Heart left ventricle (tissue), 16 donors: ENCODE measurements at regions not wholly inside any gene's neighbourhood (a gene's known extent, or its start where the extent isn't known, plus 50 kb on each side); places are given as distances from the start of the nearest gene placed in this dataset.
A peak's percentile ranks its signal among the peaks of the same experiment; 100 is the strongest.

Experiments used
- ATAC-seq, 4 donors: fragments of 200-7000 bp; cut with Tn5 transposase; one replicate each; pipeline ENCODE4 v1.9.1; 2020 to 2022; ENCODE audit warnings: moderate library complexity in 4 of 4, mild to moderate bottlenecking in 3 of 4, moderate number of reproducible peaks in 1 of 4
- DNase-seq, 5 donors: peaks; one replicate each; pipeline ENCODE4 v3.0.0-alpha.2; 2020
- H3K27ac ChIP-seq, 12 donors: fragments of 200-600 bp; sonication (generic) in 4 of 12; one replicate each; pipeline versions ENCODE4 v1.5.0 to v1.8.0; 2016 to 2022; ENCODE audit warnings: mild to moderate bottlenecking in 2 of 12
- H3K27me3 ChIP-seq, 9 donors: fragments of 200-600 bp; sonication (generic) in 2 of 9; one replicate each; pipeline versions ENCODE4 v1.5.1 to v1.8.0; 2016 to 2022; ENCODE audit warnings: mild to moderate bottlenecking in 3 of 9
- H3K36me3 ChIP-seq, 9 donors: fragments of 200-600 bp; sonication (generic) in 2 of 9; one replicate each; pipeline versions ENCODE4 v1.5.0 to v1.8.0; 2018 to 2022; ENCODE audit warnings: mild to moderate bottlenecking in 2 of 9
- H3K4me1 ChIP-seq, 12 donors: fragments of 200-600 bp; sonication (generic) in 4 of 12; one replicate each; pipeline versions ENCODE4 v1.5.0 to v1.8.0; 2016 to 2022; ENCODE audit warnings: mild to moderate bottlenecking in 3 of 12
- H3K4me3 ChIP-seq, 12 donors: fragments of 200-600 bp; sonication (generic) in 4 of 12; one replicate each; pipeline versions ENCODE4 v1.5.0 to v1.8.0; 2017 to 2022; ENCODE audit warnings: mild to moderate bottlenecking in 9 of 12, moderate library complexity in 4 of 12
- H3K9me3 ChIP-seq, 12 donors: fragments of 200-600 bp; sonication (generic) in 4 of 12; one replicate each; pipeline versions ENCODE4 v1.5.0 to v1.8.0; 2016 to 2022; ENCODE audit warnings: mild to moderate bottlenecking in 1 of 12
- CTCF ChIP-seq, 12 donors: fragments of 200-600 bp; sonication (generic) in 4 of 12; IDR thresholded peaks; one replicate each; pipeline versions ENCODE4 v1.5.0 to v1.8.0; 2018 to 2022; ENCODE audit warnings: antibody characterized with exemption in 12 of 12, mild to moderate bottlenecking in 5 of 12
- POLR2A ChIP-seq, 2 donors: fragments of 450-650 bp; IDR thresholded peaks; one replicate each; pipeline ENCODE4 v1.6.1; 2017; ENCODE audit warnings: antibody characterized with exemption in 2 of 2, mild to moderate bottlenecking in 2 of 2, moderate library complexity in 2 of 2
- WGBS, 4 donors: extraction: QIAGEN DNeasy Blood & Tissue Kit in 2 of 4; methylation state at CpG; one replicate each; pipeline versions ENCODE4 v1.1.5 to v1.1.7; 2013 to 2018; 5-methylcytosine and 5-hydroxymethylcytosine counted together
- intact Hi-C, 10 donors: fragments of 100-400 bp; cut with DNase I; formaldehyde crosslinking; loops; one replicate each; pipeline versions ENCODE4 v1.11.1 to v1.14.2; 2022
- donor health status: ischemic (EF 13 %, LVEDD 7.1; RV severe dilation, severe dysfunction).
- donor health status: healthy with polysubstance abuse.
- donor health status: DM: no; HTN: yes; CAD: no.
- donor health status: DM: no; HTN: no; CAD: no.
- donor health status: ischemic (EF 25% LVEDD 6.9; RV normal size, moderate dysfunction).
- donor health status: ischemic (EF 25% LVEDD 5.7; RV mildly dilated, moderate dysfunction).
- donor health status: healthy.
- donor health status: DM: yes; HTN: yes; CAD: no.
- donor health status: ischemic (EF 35%, LVEDD 5.7; RV mildly dilated, moderate dysfunction).
- donor health status: nonischemic (EF 11% LVEDD 7.7; RV severe dilation, severe dysfunction).
- donor health status: DM: yes; HTN: yes; CAD: no.
- donor health status: PGD.
- donor health status: ischemic (EF 29% LVEDD 5.4; RV normal size, mild dysfunction).
- donor health status: nonischemic (EF 23%, LVEDD 6.1; RV moderate dilation, normal function).

DNA sequence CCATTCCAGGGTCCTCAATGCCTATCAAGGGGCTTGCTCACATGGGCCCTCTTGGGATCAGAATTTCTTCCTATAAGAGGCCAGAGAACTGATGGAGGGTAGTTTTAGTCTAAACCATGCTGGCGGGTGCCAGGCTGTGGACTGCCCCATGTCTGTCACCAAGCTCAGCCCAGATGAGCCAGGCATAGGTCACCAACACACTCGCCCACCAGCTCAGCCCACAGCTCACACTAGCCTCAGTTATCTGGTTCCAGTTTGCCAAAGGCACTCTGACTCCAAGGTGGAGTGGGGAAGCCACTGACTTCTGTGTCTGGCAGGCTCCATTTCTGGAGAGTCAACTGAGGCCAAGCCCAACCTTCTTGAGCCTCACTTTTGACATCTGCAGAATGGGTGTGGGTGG is 50.7 kb upstream of the INSYN1 start:
- Histone ChIP-seq H3K9me3 (no peaks in the 10 kb centered on the region), H3K36me3 (no peaks in the 10 kb centered on the region), H3K27ac (peak overlapping the region in 5 of 12 donors; percentile 18 to 86 (median 82)), H3K4me3 (no peak overlapping the region), H3K27me3 (no peaks in the 10 kb centered on the region), H3K4me1 (peaks cover 12 to 63% (median 34%) of the 10 kb centered on the region in 12 donors)
- 82 to 100% (median 93%) methylated on average over 2 of the region's 2 CpGs for WGBS, 4 donors
- intact Hi-C loops: loop anchor here in 3 of 10 donors (5.0 kb wide), 2 partner anchors 47 to 68 kb away; partner anchors contain the start of gene TBC1D21 (in 1 of the 3)
- no peak for DNase-seq
- TF ChIP-seq POLR2A (IDR thresholded peaks at IDR 0.05) (no peak), CTCF (IDR thresholded peaks at IDR 0.05) (no peak)
- ATAC-seq: no peak

GRCh38 chr15:73805504-73806089 is 52.4 kb upstream of the INSYN1 start:
- TF ChIP-seq CTCF (IDR thresholded peaks at IDR 0.05) (no peak), POLR2A (IDR thresholded peaks at IDR 0.05) (no peak)
- H3K27ac ChIP-seq: no peak overlapping the region
- 84 to 92% (median 87%) methylated on average over 9 of the region's 9 CpGs for WGBS, 4 donors
- no peaks in the 10 kb centered on the region for H3K27me3 ChIP-seq
- peaks cover 12 to 46% (median 26%) of the 10 kb centered on the region in 12 donors for H3K4me1 ChIP-seq
- H3K4me3 ChIP-seq: no peak overlapping the region
- ATAC-seq (no peak), DNase-seq (no peak)
- intact Hi-C loops: no loop called here
- H3K36me3 ChIP-seq: no peaks in the 10 kb centered on the region
- H3K9me3 ChIP-seq: no peaks in the 10 kb centered on the region

DNA sequence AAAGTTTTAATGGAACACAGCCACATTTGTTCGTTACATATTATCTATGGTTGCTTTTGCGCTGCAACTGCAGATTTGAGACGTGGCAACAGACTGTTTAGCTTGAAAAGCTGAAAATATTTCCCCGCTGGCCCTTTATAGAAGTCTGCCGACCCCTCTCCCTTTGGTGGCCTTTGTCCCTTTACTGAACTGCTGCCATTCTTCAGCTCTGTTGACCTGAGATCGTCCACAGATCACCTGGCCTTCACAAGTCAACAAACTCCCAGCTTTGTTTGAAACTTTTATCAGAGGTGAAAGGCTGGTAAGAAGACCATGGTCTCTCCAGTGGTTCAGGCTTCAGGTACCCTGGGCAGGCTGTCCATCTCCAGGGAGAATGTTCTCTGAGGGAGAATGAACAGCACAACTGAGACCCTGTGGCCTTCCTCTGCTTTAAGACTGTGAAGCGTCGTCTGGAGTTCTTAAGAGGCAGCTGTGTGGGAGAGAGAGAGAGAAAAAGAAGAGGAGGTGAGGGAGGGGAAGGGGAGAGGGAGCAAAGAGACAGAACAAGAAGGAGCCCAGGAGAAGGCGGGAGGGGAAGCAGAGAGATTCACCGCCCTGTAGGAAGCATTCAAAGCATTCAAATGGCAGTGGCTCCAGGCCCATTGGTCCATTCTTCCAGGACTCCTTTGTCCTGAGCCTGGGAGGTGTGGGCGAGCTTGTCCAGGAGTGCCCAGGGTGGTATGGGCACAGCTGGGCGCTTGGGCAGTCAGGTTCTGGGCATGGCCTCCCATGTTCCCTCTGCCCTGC is 53.7 kb upstream of the INSYN1 start:
- no peaks in the 10 kb centered on the region for H3K9me3 ChIP-seq
- intact Hi-C loops: no loop called here
- 79 to 87% (median 82%) methylated on average over 12 of the region's 12 CpGs for WGBS, 4 donors
- ATAC-seq (no peak), DNase-seq (no peak)
- H3K4me3 ChIP-seq: no peak overlapping the region
- peaks cover 2 to 34% (median 18%) of the 10 kb centered on the region in 12 donors for H3K4me1 ChIP-seq
- no peaks in the 10 kb centered on the region for H3K36me3 ChIP-seq
- TF ChIP-seq CTCF (IDR thresholded peaks at IDR 0.05): no peak
- no peak for TF ChIP-seq POLR2A (IDR thresholded peaks at IDR 0.05)
- no peak overlapping the region for H3K27ac ChIP-seq
- no peaks in the 10 kb centered on the region for H3K27me3 ChIP-seq

DNA sequence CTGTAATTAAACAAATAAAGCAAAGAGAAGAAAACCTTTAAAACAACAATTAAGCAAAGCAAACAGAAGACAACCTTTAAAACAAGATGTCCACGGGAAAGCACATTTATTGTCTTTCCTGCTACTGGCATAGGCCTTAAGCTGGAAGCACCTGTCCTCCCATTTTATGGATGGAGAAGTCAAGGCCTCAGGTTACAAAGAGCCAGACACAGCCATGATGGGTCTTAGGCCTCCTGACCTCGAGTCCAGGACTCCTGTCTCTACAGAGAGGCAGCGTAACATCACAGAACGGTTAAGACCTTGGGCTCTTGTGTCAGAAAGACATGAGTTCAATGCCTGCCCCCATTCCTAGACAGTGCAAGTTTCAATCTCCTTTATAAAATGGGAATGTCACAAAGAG is 54.7 kb upstream of the INSYN1 start:
- DNase-seq (no peak), ATAC-seq (no peak)
- peaks cover 0 to 24% (median 9%) of the 10 kb centered on the region in 12 donors for H3K4me1 ChIP-seq
- no peaks in the 10 kb centered on the region for H3K36me3 ChIP-seq
- no peak overlapping the region for H3K27ac ChIP-seq
- no peak overlapping the region for H3K4me3 ChIP-seq
- intact Hi-C loops: no loop called here
- TF ChIP-seq CTCF (IDR thresholded peaks at IDR 0.05): no peak
- TF ChIP-seq POLR2A (IDR thresholded peaks at IDR 0.05): no peak
- no peaks in the 10 kb centered on the region for H3K27me3 ChIP-seq
- H3K9me3 ChIP-seq: no peaks in the 10 kb centered on the region
- 63 to 85% (median 85%) methylated on average over 4 of the region's 4 CpGs for WGBS, 4 donors
